T-helper 9 cell (primary cell): ENCODE measurements at regions not wholly inside any gene's neighbourhood (a gene's known extent, or its start where the extent isn't known, plus 50 kb on each side); places are given as distances from the start of the nearest gene placed in this dataset.
A peak's percentile ranks its signal among the peaks of the same experiment; 100 is the strongest.
"Not testable (repeated sequence)": the region's sequence is repeated elsewhere in the genome, so short reads cannot be mapped to it uniquely, and the experiment has no call there.

Source experiments
- DNase-seq: peaks from one replicate; pipeline ENCODE4 v3.0.0-alpha.2; 2020

GRCh38 chr14:65153101-65153500, 50.8 kb upstream of the MAX start:
- DNase-seq = no peak

- no peak for DNase-seq
These were observed 54.5 kb upstream of the MAX start for GRCh38 chr14:65156568-65157366.

GRCh38 chr14:65159281-65160062, 57.2 kb upstream of the MAX start:
- no peak for DNase-seq

- DNase-seq = no peak
These were observed 57.8 kb upstream of the MAX start for GRCh38 chr14:65160091-65160490.

- no peak for DNase-seq
These were observed 59.7 kb upstream of the MAX start for GRCh38 chr14:65162031-65162430.

- peak; percentile 18 for DNase-seq
These were observed 61.9 kb upstream of the MAX start for GRCh38 chr14:65164068-65164824.

GRCh38 chr14:65164825-65165135, 62.5 kb upstream of the MAX start:
- DNase-seq = no peak

- no peak for DNase-seq
These were observed 64.8 kb upstream of the MAX start for GRCh38 chr14:65167072-65167645.

GRCh38 chr14:65168840-65169239, 66.5 kb upstream of the MAX start:
- no peak for DNase-seq

- no peak for DNase-seq
These were observed 67.0 kb upstream of the MAX start for GRCh38 chr14:65169351-65169750.

- no peak for DNase-seq
These were observed 68.0 kb upstream of the MAX start for GRCh38 chr14:65170318-65170717.

GRCh38 chr14:65170768-65171507, 68.6 kb upstream of the MAX start:
- peak; percentile 12 for DNase-seq

GRCh38 chr14:65173973-65174693, 71.8 kb upstream of the MAX start:
- DNase-seq = no peak

- no peak for DNase-seq
These were observed 72.5 kb upstream of the MAX start for GRCh38 chr14:65174783-65175182.

GRCh38 chr14:65177551-65177950, 75.2 kb upstream of the MAX start:
- DNase-seq = no peak

GRCh38 chr14:65179231-65179630, 76.9 kb upstream of the MAX start:
- not testable (repeated sequence) for DNase-seq

- no peak for DNase-seq
These were observed 77.8 kb upstream of the MAX start for GRCh38 chr14:65179918-65180724.

GRCh38 chr14:65180725-65181025, 78.4 kb upstream of the MAX start:
- DNase-seq = no peak

GRCh38 chr14:65184032-65184764, 81.9 kb upstream of the MAX start:
- no peak for DNase-seq

GRCh38 chr14:65185829-65186228, 83.5 kb upstream of the MAX start:
- no peak for DNase-seq
